HL-60 (cell line): ENCODE measurements at regions not wholly inside any gene's neighbourhood (a gene's known extent, or its start where the extent isn't known, plus 50 kb on each side); places are given as distances from the start of the nearest gene placed in this dataset.

ENCODE experiments used
- DNase-seq, 2 experiments: peaks; one replicate each; pipeline ENCODE4 v3.0.0-alpha.2; 2010 to 2020; ENCODE audit warnings: low read depth in 1 of 2, low spot score in 1 of 2
- H3K27ac ChIP-seq: fragments of 250-450 bp; sonication (Bioruptor Pico); replicated peaks from 2 replicates; pipeline ENCODE4 v1.5.1; 2020; ENCODE audit warnings: mild to moderate bottlenecking, moderate library complexity
- H3K27me3 ChIP-seq: fragments of 250-450 bp; sonication (Bioruptor Pico); 2 replicates; pipeline ENCODE4 v1.5.1; 2021; ENCODE audit warnings: mild to moderate bottlenecking, moderate library complexity; ENCODE audit not compliant: insufficient read depth, poor library complexity, severe bottlenecking
- H3K4me3 ChIP-seq: replicated peaks from 2 replicates; pipeline ENCODE4 v1.5.1; 2011; ENCODE audit warnings: mild to moderate bottlenecking, control low read depth, low read length; ENCODE audit not compliant: insufficient read depth
- CTCF ChIP-seq: IDR thresholded peaks from one replicate; pipeline ENCODE4 v1.5.1; 2011; ENCODE audit warnings: low read length, control low read depth, inconsistent platforms; ENCODE audit not compliant: insufficient read depth
- GABPA ChIP-seq: IDR thresholded peaks from 2 replicates; pipeline ENCODE4 v1.6.1; 2012; ENCODE audit warnings: low read depth
- POLR2AphosphoS5 ChIP-seq: IDR thresholded peaks from 2 replicates; pipeline ENCODE4 v1.6.1; 2012; ENCODE audit warnings: low read depth
- SPI1 ChIP-seq: IDR thresholded peaks from 2 replicates; pipeline ENCODE4 v1.6.1; 2012; ENCODE audit warnings: low read depth, mild to moderate bottlenecking, borderline replicate concordance
- TF ChIP-seq, protein P1 (sequence below): IDR thresholded peaks from 2 replicates; pipeline ENCODE4 v1.6.1; 2012; ENCODE audit warnings: low read depth; ENCODE audit not compliant: insufficient replicate concordance

- Histone ChIP-seq H3K27ac (no peak overlapping the region), H3K4me3 (no peak overlapping the region), H3K27me3 (no peaks in the 10 kb centered on the region)
- TF ChIP-seq POLR2AphosphoS5: no peak
- no peak for TF ChIP-seq GABPA
- TF ChIP-seq SPI1: no peak
- no peak for DNase-seq
Observed at GRCh38 chr5:20294696-20295095, 306.7 kb upstream of the CDH18 start.

DNA sequence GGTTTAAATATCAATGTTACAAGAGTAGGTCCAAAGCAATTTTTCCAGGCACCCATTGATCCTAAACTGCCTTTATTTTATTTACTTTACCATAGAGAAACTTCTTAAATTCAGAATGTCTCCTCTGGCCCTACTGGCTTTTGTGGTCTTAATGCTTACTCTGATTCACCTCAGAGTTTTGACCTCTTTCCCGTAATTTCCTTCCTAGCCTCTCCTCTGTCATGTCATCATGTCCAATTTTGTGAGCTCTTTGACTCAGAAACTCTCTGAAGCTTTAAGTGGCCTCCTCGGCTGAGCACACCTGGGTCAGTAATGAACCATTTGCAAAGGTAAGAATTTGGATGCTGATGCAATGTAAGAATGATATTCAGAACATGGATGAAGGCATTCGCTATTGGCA, 303.8 kb upstream of the CDH18 start:
- H3K27ac ChIP-seq: no peak overlapping the region
- TF ChIP-seq CTCF (no peak), SPI1 (no peak), POLR2AphosphoS5 (no peak), GABPA (no peak)
- TF ChIP-seq, protein P1, sequence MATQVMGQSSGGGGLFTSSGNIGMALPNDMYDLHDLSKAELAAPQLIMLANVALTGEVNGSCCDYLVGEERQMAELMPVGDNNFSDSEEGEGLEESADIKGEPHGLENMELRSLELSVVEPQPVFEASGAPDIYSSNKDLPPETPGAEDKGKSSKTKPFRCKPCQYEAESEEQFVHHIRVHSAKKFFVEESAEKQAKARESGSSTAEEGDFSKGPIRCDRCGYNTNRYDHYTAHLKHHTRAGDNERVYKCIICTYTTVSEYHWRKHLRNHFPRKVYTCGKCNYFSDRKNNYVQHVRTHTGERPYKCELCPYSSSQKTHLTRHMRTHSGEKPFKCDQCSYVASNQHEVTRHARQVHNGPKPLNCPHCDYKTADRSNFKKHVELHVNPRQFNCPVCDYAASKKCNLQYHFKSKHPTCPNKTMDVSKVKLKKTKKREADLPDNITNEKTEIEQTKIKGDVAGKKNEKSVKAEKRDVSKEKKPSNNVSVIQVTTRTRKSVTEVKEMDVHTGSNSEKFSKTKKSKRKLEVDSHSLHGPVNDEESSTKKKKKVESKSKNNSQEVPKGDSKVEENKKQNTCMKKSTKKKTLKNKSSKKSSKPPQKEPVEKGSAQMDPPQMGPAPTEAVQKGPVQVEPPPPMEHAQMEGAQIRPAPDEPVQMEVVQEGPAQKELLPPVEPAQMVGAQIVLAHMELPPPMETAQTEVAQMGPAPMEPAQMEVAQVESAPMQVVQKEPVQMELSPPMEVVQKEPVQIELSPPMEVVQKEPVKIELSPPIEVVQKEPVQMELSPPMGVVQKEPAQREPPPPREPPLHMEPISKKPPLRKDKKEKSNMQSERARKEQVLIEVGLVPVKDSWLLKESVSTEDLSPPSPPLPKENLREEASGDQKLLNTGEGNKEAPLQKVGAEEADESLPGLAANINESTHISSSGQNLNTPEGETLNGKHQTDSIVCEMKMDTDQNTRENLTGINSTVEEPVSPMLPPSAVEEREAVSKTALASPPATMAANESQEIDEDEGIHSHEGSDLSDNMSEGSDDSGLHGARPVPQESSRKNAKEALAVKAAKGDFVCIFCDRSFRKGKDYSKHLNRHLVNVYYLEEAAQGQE: no peak
- no peak overlapping the region for H3K4me3 ChIP-seq
- DNase-seq: no peak
- H3K27me3 ChIP-seq: no peaks in the 10 kb centered on the region

GRCh38 chr5:20287640-20288039, 299.6 kb upstream of the CDH18 start:
- no peaks in the 10 kb centered on the region for H3K27me3 ChIP-seq
- H3K27ac ChIP-seq: no peak overlapping the region
- no peak for DNase-seq
- H3K4me3 ChIP-seq: no peak overlapping the region
- TF ChIP-seq, protein P1: no peak
- TF ChIP-seq SPI1 (no peak), GABPA (no peak), CTCF (no peak), POLR2AphosphoS5 (no peak)

GRCh38 chr5:20286512-20286911, 298.5 kb upstream of the CDH18 start:
- TF ChIP-seq CTCF: no peak
- no peak for TF ChIP-seq POLR2AphosphoS5
- TF ChIP-seq, protein P1: no peak
- no peak for TF ChIP-seq GABPA
- no peak for TF ChIP-seq SPI1
- no peaks in the 10 kb centered on the region for H3K27me3 ChIP-seq
- DNase-seq: no peak
- no peak overlapping the region for H3K4me3 ChIP-seq
- no peak overlapping the region for H3K27ac ChIP-seq
